ENCODE measurements at regions not wholly inside any gene's neighbourhood (a gene's known extent, or its start where the extent isn't known, plus 50 kb on each side); places are given as distances from the start of the nearest gene placed in this dataset.

DNA sequence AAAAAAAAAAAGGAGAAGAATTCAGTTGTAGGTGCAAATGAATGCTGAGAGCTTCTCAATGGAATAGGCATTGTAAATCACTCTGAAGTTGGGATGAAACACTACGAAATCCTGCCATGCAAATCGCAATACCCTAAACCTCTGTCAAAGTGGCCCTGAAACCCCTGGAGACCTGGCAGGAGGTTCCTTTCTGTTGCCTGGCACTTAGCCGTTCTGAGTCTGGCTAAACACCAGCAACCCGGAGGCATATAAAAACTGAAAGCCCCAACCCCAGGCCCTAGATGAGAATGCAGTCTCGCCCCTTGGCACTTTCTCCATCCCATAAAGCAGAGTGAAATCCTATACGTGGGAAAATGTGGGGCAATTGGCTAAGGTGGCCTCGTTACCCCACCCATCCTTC, 151.5 kb upstream of the PARP11 start:
- POLR2A ChIA-PET (ENCODE audit: unreplicated experiment) = no interaction called here
- no peak for TF ChIP-seq BHLHE40 (IDR thresholded peaks at IDR 0.05; ENCODE audit: low read depth, low read length)
- no peak for TF ChIP-seq SMC3 (IDR thresholded peaks at IDR 0.05; ENCODE audit: low read depth, low read length)
- TF ChIP-seq FOS (IDR thresholded peaks at IDR 0.05; ENCODE audit: low read depth, low read length) = no peak
- TF ChIP-seq NFE2L2 (IDR thresholded peaks at IDR 0.05; ENCODE audit: low read depth, low read length) = no peak
- no peak for TF ChIP-seq CHD1 (IDR thresholded peaks at IDR 0.05; ENCODE audit: low read depth, low read length)
- TF ChIP-seq RCOR1 (IDR thresholded peaks at IDR 0.05; ENCODE audit: insufficient replicate concordance, low read length) = no peak
- no peak for TF ChIP-seq RAD21 (IDR thresholded peaks at IDR 0.05; ENCODE audit: low read length)
- TF ChIP-seq RFX5 (IDR thresholded peaks at IDR 0.05; ENCODE audit: low read depth, low read length) = no peak
- TF ChIP-seq, protein P1, sequence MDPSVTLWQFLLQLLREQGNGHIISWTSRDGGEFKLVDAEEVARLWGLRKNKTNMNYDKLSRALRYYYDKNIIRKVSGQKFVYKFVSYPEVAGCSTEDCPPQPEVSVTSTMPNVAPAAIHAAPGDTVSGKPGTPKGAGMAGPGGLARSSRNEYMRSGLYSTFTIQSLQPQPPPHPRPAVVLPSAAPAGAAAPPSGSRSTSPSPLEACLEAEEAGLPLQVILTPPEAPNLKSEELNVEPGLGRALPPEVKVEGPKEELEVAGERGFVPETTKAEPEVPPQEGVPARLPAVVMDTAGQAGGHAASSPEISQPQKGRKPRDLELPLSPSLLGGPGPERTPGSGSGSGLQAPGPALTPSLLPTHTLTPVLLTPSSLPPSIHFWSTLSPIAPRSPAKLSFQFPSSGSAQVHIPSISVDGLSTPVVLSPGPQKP (IDR thresholded peaks at IDR 0.05; ENCODE audit: borderline replicate concordance, low read depth, low read length) = no peak
- TF ChIP-seq, protein P2, sequence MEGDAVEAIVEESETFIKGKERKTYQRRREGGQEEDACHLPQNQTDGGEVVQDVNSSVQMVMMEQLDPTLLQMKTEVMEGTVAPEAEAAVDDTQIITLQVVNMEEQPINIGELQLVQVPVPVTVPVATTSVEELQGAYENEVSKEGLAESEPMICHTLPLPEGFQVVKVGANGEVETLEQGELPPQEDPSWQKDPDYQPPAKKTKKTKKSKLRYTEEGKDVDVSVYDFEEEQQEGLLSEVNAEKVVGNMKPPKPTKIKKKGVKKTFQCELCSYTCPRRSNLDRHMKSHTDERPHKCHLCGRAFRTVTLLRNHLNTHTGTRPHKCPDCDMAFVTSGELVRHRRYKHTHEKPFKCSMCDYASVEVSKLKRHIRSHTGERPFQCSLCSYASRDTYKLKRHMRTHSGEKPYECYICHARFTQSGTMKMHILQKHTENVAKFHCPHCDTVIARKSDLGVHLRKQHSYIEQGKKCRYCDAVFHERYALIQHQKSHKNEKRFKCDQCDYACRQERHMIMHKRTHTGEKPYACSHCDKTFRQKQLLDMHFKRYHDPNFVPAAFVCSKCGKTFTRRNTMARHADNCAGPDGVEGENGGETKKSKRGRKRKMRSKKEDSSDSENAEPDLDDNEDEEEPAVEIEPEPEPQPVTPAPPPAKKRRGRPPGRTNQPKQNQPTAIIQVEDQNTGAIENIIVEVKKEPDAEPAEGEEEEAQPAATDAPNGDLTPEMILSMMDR (conservative IDR thresholded peaks at IDR 0.05; ENCODE audit: low read depth, low read length) = no peak
- TF ChIP-seq MXI1 (IDR thresholded peaks at IDR 0.05; ENCODE audit: borderline replicate concordance, low read depth, low read length) = no peak
- no peak for TF ChIP-seq MAZ (IDR thresholded peaks at IDR 0.05; ENCODE audit: borderline replicate concordance, low read depth, low read length)
- no peak for TF ChIP-seq POLR2A (IDR thresholded peaks at IDR 0.05; ENCODE audit: low read depth, low read length)
- no peak for TF ChIP-seq USF2 (IDR thresholded peaks at IDR 0.05; ENCODE audit: low read depth, low read length)
- TF ChIP-seq CEBPB (IDR thresholded peaks at IDR 0.05; ENCODE audit: low read depth, low read length) = no peak
- no peak for TF ChIP-seq MAFK (IDR thresholded peaks at IDR 0.05; ENCODE audit: low read depth, low read length)

More for the DNA sequence above, 151.5 kb upstream of the PARP11 start:
- WGBS, 2 experiments (ENCODE audit: extremely low coverage in 2 of 2, insufficient read length in 1 of 2) = 71% methylated on average over 1 of the region's 7 CpGs; no CpG with 5 or more reads in 1 of the 2 experiments
- no peaks in the 10 kb centered on the region for H3K9me1 ChIP-seq (ENCODE audit: insufficient read depth, low read length)
- no peaks in the 10 kb centered on the region for H3K79me1 ChIP-seq (ENCODE audit: low read depth in 1 of 2, low read length in 2 of 2)
- ATAC-seq (ENCODE audit: low read depth) (no peak), DNase-seq (no peak)
- H3K23ac ChIP-seq (ENCODE audit: low read depth, low read length) = no peak overlapping the region
- H2BK15ac ChIP-seq (ENCODE audit: low read depth, low read length) = no peak overlapping the region
- no peaks in the 10 kb centered on the region for H3K9me3 ChIP-seq (ENCODE audit: control insufficient read depth, insufficient read depth, low read length)
- no peak overlapping the region for H2AK5ac ChIP-seq (ENCODE audit: low read depth, low read length)
- H4K91ac ChIP-seq (ENCODE audit: insufficient read depth, low read depth, low read length) = no peak overlapping the region
- H2AFZ ChIP-seq (replicated peaks; ENCODE audit: low read length, poor library complexity) = no peak overlapping the region
- H4K20me1 ChIP-seq (ENCODE audit: insufficient read depth, low read length) = no peaks in the 10 kb centered on the region
- no peak overlapping the region for H3K14ac ChIP-seq (replicated peaks; ENCODE audit: low read depth, low read length)
- in situ Hi-C loops (cut with MboI; ENCODE audit: low sequenced_read_pairs) = no loop called here
- H3K4me1 ChIP-seq (ENCODE audit: control insufficient read depth, insufficient read depth, low read length) = no peaks in the 10 kb centered on the region; the same call in 1 of the 2 replicates
- H3K4me3 ChIP-seq (ENCODE audit: insufficient read depth, low read depth, low read length) = no peak overlapping the region
- no peak overlapping the region for H3K4me2 ChIP-seq (ENCODE audit: low read depth, low read length)
- no peak overlapping the region for H4K5ac ChIP-seq (ENCODE audit: low read depth, low read length)
- no peak overlapping the region for H2BK120ac ChIP-seq (ENCODE audit: low read depth, low read length)
- no peak overlapping the region for H3K56ac ChIP-seq (ENCODE audit: extremely low read depth, insufficient read depth, low read length)
- H2AK9ac ChIP-seq (replicated peaks; ENCODE audit: low read depth, low read length, poor library complexity) = no peak overlapping the region
- no peak overlapping the region for H3K4ac ChIP-seq (ENCODE audit: low read depth, low read length)
- no peak overlapping the region for H3K9ac ChIP-seq (ENCODE audit: low read depth, low read length)
- no peaks in the 10 kb centered on the region for H3K36me3 ChIP-seq (ENCODE audit: control insufficient read depth, insufficient read depth, low read length)
- intact Hi-C loops (cut with micrococcal nuclease) = no loop called here
- no peak overlapping the region for H3K27ac ChIP-seq (ENCODE audit: insufficient read depth, low read length)
- no peak overlapping the region for H2BK5ac ChIP-seq (ENCODE audit: low read depth, low read length, poor library complexity, severe bottlenecking)
- no peak overlapping the region for H2BK20ac ChIP-seq (ENCODE audit: low read depth, low read length)
- no TSS peak for BruUV-seq (replicated peaks)
- H3K18ac ChIP-seq (ENCODE audit: low read depth, low read length) = no peak overlapping the region
- peaks cover 16% of the 10 kb centered on the region for H3K27me3 ChIP-seq (ENCODE audit: control insufficient read depth, insufficient read depth, low read length)
- dilution Hi-C loops (cut with HindIII; ENCODE audit: low sequenced_read_pairs, unreplicated experiment) = no loop called here
- CTCF ChIA-PET = interaction anchor here (0.6 to 0.7 kb wide), 2 partner anchors 14 to 27 kb away, joined by 3 read pairs; no protein-coding TSS in a partner anchor
- no peak overlapping the region for H4K8ac ChIP-seq (ENCODE audit: low read depth in 2 of 2, low read length in 2 of 2)

All from IMR-90 (cell line).